ENCODE measurements at regions not wholly inside any gene's neighbourhood (a gene's known extent, or its start where the extent isn't known, plus 50 kb on each side); places are given as distances from the start of the nearest gene placed in this dataset.

DNA sequence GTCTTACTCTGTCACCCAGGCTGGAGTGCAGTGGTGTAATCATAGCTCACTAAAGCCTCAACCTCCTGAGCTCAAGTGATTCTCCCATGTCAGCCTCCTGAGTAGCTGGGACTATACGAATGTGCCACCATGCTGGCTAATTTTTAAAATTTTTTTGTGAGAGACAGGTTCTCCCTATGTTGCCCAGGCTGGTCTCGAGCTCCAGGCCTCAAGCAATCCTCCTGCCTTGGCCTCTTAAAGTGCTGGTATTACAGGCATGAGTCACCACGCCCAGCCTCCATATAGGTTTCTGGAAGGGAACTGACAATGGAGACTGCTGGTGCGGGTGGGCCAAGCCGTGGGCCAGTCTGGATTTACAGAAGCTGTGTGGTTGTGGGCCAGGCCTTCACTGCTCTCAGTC is 189.2 kb downstream of the URI1 start:
- Mint-ChIP-seq H3K4me3 (ENCODE audit: low read depth, unreplicated experiment) (no peak overlapping the region), H3K27me3 (ENCODE audit: unreplicated experiment) (peaks cover 21% of the 10 kb centered on the region), H3K9me3 (ENCODE audit: low read depth, unreplicated experiment) (no peaks in the 10 kb centered on the region), H3K27ac (ENCODE audit: unreplicated experiment) (no peak overlapping the region), H3K4me1 (ENCODE audit: low read depth, unreplicated experiment) (no peaks in the 10 kb centered on the region), H3K36me3 (ENCODE audit: insufficient read depth, unreplicated experiment) (no peaks in the 10 kb centered on the region)
- intact Hi-C loops (cut with micrococcal nuclease; ENCODE audit: unreplicated experiment) = no loop called here
- CTCF ChIA-PET = no interaction called here
- no TSS peak for BruUV-seq (replicated peaks)
- no peak for DNase-seq
- TF ChIP-seq, protein P1, sequence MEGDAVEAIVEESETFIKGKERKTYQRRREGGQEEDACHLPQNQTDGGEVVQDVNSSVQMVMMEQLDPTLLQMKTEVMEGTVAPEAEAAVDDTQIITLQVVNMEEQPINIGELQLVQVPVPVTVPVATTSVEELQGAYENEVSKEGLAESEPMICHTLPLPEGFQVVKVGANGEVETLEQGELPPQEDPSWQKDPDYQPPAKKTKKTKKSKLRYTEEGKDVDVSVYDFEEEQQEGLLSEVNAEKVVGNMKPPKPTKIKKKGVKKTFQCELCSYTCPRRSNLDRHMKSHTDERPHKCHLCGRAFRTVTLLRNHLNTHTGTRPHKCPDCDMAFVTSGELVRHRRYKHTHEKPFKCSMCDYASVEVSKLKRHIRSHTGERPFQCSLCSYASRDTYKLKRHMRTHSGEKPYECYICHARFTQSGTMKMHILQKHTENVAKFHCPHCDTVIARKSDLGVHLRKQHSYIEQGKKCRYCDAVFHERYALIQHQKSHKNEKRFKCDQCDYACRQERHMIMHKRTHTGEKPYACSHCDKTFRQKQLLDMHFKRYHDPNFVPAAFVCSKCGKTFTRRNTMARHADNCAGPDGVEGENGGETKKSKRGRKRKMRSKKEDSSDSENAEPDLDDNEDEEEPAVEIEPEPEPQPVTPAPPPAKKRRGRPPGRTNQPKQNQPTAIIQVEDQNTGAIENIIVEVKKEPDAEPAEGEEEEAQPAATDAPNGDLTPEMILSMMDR (IDR thresholded peaks at IDR 0.05; ENCODE audit: unreplicated experiment) = no peak

- Mint-ChIP-seq H3K27ac (ENCODE audit: unreplicated experiment) (no peak overlapping the region), H3K36me3 (ENCODE audit: insufficient read depth, unreplicated experiment) (no peaks in the 10 kb centered on the region), H3K4me1 (ENCODE audit: low read depth, unreplicated experiment) (no peaks in the 10 kb centered on the region), H3K4me3 (ENCODE audit: low read depth, unreplicated experiment) (no peak overlapping the region), H3K9me3 (ENCODE audit: low read depth, unreplicated experiment) (no peaks in the 10 kb centered on the region), H3K27me3 (ENCODE audit: unreplicated experiment) (peaks cover 21% of the 10 kb centered on the region)
- DNase-seq = no peak
- intact Hi-C loops (cut with micrococcal nuclease; ENCODE audit: unreplicated experiment) = no loop called here
- TF ChIP-seq, protein P1 (IDR thresholded peaks at IDR 0.05; ENCODE audit: unreplicated experiment) = no peak
- CTCF ChIA-PET = no interaction called here
- no TSS peak for BruUV-seq (replicated peaks)
Measured at GRCh38 chr19:30131722-30132291, 189.8 kb downstream of the URI1 start.

- TF ChIP-seq, protein P1 (IDR thresholded peaks at IDR 0.05; ENCODE audit: unreplicated experiment) = no peak
- BruUV-seq (replicated peaks) = no TSS peak
- no peak overlapping the region for H3K27ac Mint-ChIP-seq (ENCODE audit: unreplicated experiment)
- CTCF ChIA-PET = no interaction called here
- no peak overlapping the region for H3K4me3 Mint-ChIP-seq (ENCODE audit: low read depth, unreplicated experiment)
- no peaks in the 10 kb centered on the region for H3K4me1 Mint-ChIP-seq (ENCODE audit: low read depth, unreplicated experiment)
- intact Hi-C loops (cut with micrococcal nuclease; ENCODE audit: unreplicated experiment) = no loop called here
- no peaks in the 10 kb centered on the region for H3K36me3 Mint-ChIP-seq (ENCODE audit: insufficient read depth, unreplicated experiment)
- no peaks in the 10 kb centered on the region for H3K9me3 Mint-ChIP-seq (ENCODE audit: low read depth, unreplicated experiment)
- no peak for DNase-seq
- peaks cover 21% of the 10 kb centered on the region for H3K27me3 Mint-ChIP-seq (ENCODE audit: unreplicated experiment)
Measured at GRCh38 chr19:30132343-30133075, 190.5 kb downstream of the URI1 start.

DNA sequence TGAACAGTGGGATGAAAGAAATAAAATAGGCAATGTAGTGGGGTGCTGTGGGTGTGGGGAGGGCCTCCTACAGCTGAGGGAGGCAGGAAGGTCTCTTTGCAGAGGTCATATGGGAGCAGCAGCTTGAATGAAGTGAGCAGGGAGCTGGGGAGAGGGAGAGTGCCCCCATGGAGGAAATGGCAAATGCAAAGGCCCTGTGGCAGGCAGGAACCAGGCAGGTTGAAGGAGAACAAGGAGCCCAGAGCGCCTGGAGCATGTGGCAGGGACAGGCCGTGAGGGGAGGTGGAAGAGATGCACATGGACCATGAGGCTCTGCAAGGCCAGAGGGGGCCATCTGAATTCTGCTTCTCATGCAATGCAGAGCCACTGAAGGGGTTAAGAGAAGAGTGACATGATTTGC is 191.8 kb downstream of the URI1 start:
- no peak for DNase-seq
- Mint-ChIP-seq H3K4me1 (ENCODE audit: low read depth, unreplicated experiment) (no peaks in the 10 kb centered on the region), H3K27me3 (ENCODE audit: unreplicated experiment) (peaks cover 21% of the 10 kb centered on the region), H3K4me3 (ENCODE audit: low read depth, unreplicated experiment) (no peak overlapping the region), H3K27ac (ENCODE audit: unreplicated experiment) (no peak overlapping the region), H3K36me3 (ENCODE audit: insufficient read depth, unreplicated experiment) (no peaks in the 10 kb centered on the region), H3K9me3 (ENCODE audit: low read depth, unreplicated experiment) (no peaks in the 10 kb centered on the region)
- TF ChIP-seq, protein P1 (IDR thresholded peaks at IDR 0.05; ENCODE audit: unreplicated experiment) = no peak
- BruUV-seq (replicated peaks) = no TSS peak
- intact Hi-C loops (cut with micrococcal nuclease; ENCODE audit: unreplicated experiment) = no loop called here
- CTCF ChIA-PET = no interaction called here

Measured in Calu3 (cell line).